Type B pancreatic cell (in vitro differentiated cells): ENCODE measurements at regions not wholly inside any gene's neighbourhood (a gene's known extent, or its start where the extent isn't known, plus 50 kb on each side); places are given as distances from the start of the nearest gene placed in this dataset.

ENCODE experiments used
- DNase-seq: peaks from one replicate; pipeline ENCODE4 v3.0.0; 2021; ENCODE audit warnings: mixed read lengths; ENCODE audit not compliant: unreplicated experiment; ENCODE audit errors: extremely low spot score
- H3K27ac Mint-ChIP-seq: 2 replicates; pipeline ENCODE4 v1.8.0; 2021; ENCODE audit warnings: mild to moderate bottlenecking, mixed read lengths
- H3K27me3 Mint-ChIP-seq: 2 replicates; pipeline ENCODE4 v1.8.0; 2021; ENCODE audit warnings: mixed read lengths
- H3K36me3 Mint-ChIP-seq: 2 replicates; pipeline ENCODE4 v1.8.0; 2021; ENCODE audit warnings: mixed read lengths
- H3K4me1 Mint-ChIP-seq: one replicate; pipeline ENCODE4 v1.8.0; 2021; ENCODE audit warnings: mixed read lengths; ENCODE audit not compliant: unreplicated experiment
- H3K4me3 Mint-ChIP-seq: 2 replicates; pipeline ENCODE4 v1.8.0; 2021; ENCODE audit warnings: mild to moderate bottlenecking, mixed read lengths
- H3K9me3 Mint-ChIP-seq: 2 replicates; pipeline ENCODE4 v1.8.0; 2021; ENCODE audit warnings: mixed read lengths
- CTCF ChIP-seq: fragments of 200-600 bp; sonication (generic); conservative IDR thresholded peaks from 2 replicates; pipeline ENCODE4 v1.5.0; 2021; ENCODE audit warnings: antibody characterized with exemption, mild to moderate bottlenecking

GRCh38 chr6:149261364-149262040 is 56.0 kb upstream of the TAB2 start:
- no peak for DNase-seq
- TF ChIP-seq CTCF = no peak
- H3K4me3 Mint-ChIP-seq = no peak overlapping the region
- H3K36me3 Mint-ChIP-seq = no peaks in the 10 kb centered on the region
- peaks cover 4% of the 10 kb centered on the region for H3K9me3 Mint-ChIP-seq
- peaks cover 28% of the 10 kb centered on the region for H3K4me1 Mint-ChIP-seq
- H3K27ac Mint-ChIP-seq = no peak overlapping the region
- H3K27me3 Mint-ChIP-seq = peaks cover 6% of the 10 kb centered on the region

- Mint-ChIP-seq H3K9me3 (no peaks in the 10 kb centered on the region), H3K4me3 (no peak overlapping the region), H3K36me3 (no peaks in the 10 kb centered on the region), H3K27ac (no peak overlapping the region), H3K27me3 (peaks cover 7% of the 10 kb centered on the region), H3K4me1 (peaks cover 23% of the 10 kb centered on the region)
- DNase-seq = no peak
- no peak for TF ChIP-seq CTCF
Observed at GRCh38 chr6:149263321-149263720, 54.2 kb upstream of the TAB2 start.

DNA sequence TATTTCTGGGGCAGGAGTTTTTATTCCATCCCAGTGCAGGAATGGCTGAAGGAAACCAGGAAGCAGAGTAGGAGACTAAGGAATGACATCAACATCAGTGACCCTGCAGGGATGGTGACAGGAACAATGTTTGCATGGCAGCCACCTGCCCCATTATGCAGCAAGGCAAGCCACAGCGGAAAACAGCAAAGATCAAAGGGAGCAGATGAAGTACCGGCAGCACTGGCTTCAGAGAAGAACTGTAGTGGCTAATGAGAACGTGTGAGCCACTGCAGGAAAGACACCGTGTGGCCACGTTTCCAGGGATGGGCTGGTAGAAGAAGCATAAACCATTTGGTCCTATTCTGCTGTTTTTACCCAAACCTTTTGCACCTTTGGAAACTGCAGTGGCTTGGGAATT is 52.9 kb upstream of the TAB2 start:
- peaks cover 18% of the 10 kb centered on the region for H3K4me1 Mint-ChIP-seq
- no peaks in the 10 kb centered on the region for H3K9me3 Mint-ChIP-seq
- H3K27ac Mint-ChIP-seq = no peak overlapping the region
- no peak for DNase-seq
- no peaks in the 10 kb centered on the region for H3K36me3 Mint-ChIP-seq
- H3K4me3 Mint-ChIP-seq = no peak overlapping the region
- TF ChIP-seq CTCF = no peak
- H3K27me3 Mint-ChIP-seq = peaks cover 7% of the 10 kb centered on the region

DNA sequence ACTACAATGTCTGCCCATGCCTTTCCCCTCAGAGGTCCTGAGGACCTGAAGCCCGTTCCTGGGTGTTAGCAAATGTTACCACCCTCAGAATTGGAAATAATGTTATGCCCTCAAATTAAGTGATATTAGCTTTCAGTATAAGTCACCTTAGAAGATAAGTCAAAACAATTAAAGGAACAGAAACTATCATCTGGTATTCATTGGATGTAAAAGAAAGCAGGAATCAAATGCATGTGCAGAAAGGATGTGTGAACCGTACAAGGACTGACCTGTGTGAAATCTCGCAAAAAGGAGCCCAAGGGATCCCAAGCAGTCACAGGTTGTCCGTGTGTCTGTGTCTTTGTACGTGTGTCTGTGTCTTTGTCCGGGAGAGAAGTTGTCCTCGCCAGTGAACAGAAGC is 51.6 kb upstream of the TAB2 start:
- Mint-ChIP-seq H3K4me1 (peaks cover 15% of the 10 kb centered on the region), H3K27me3 (peaks cover 7% of the 10 kb centered on the region), H3K9me3 (no peaks in the 10 kb centered on the region), H3K27ac (no peak overlapping the region), H3K36me3 (no peaks in the 10 kb centered on the region), H3K4me3 (no peak overlapping the region)
- no peak for DNase-seq
- TF ChIP-seq CTCF = no peak

GRCh38 chr6:149266659-149267058 is 50.9 kb upstream of the TAB2 start:
- Mint-ChIP-seq H3K9me3 (peaks cover 2% of the 10 kb centered on the region), H3K27ac (no peak overlapping the region), H3K36me3 (no peaks in the 10 kb centered on the region), H3K4me1 (peaks cover 13% of the 10 kb centered on the region), H3K4me3 (no peak overlapping the region), H3K27me3 (peaks cover 7% of the 10 kb centered on the region)
- no peak for TF ChIP-seq CTCF
- DNase-seq = no peak

DNA sequence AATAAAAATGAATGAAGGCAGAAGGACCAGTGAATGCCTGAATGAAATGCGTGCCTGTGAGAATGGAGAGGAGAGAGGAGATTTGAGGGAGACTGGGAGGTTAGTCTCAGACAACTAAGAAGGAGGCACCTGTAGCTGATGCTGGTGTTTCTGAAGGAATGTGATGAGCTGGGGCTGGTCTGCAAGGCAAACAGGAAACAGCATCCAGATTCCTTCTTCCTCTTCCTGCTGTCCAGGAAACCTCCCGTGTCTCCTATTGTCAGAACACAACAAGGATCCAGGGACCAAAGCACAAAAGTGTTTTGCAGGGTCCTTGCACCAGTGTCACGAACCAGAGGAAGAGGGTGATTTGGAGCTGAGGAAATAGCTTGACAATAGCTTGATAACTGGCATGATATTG is 50.4 kb upstream of the TAB2 start:
- TF ChIP-seq CTCF = no peak
- Mint-ChIP-seq H3K27ac (no peak overlapping the region), H3K4me1 (peaks cover 12% of the 10 kb centered on the region), H3K27me3 (peaks cover 7% of the 10 kb centered on the region), H3K4me3 (no peak overlapping the region), H3K9me3 (peaks cover 6% of the 10 kb centered on the region), H3K36me3 (no peaks in the 10 kb centered on the region)
- DNase-seq = no peak
